ENCODE measurements at regions not wholly inside any gene's neighbourhood (a gene's known extent, or its start where the extent isn't known, plus 50 kb on each side); places are given as distances from the start of the nearest gene placed in this dataset.
A peak's percentile ranks its signal among the peaks of the same experiment; 100 is the strongest.

DNA sequence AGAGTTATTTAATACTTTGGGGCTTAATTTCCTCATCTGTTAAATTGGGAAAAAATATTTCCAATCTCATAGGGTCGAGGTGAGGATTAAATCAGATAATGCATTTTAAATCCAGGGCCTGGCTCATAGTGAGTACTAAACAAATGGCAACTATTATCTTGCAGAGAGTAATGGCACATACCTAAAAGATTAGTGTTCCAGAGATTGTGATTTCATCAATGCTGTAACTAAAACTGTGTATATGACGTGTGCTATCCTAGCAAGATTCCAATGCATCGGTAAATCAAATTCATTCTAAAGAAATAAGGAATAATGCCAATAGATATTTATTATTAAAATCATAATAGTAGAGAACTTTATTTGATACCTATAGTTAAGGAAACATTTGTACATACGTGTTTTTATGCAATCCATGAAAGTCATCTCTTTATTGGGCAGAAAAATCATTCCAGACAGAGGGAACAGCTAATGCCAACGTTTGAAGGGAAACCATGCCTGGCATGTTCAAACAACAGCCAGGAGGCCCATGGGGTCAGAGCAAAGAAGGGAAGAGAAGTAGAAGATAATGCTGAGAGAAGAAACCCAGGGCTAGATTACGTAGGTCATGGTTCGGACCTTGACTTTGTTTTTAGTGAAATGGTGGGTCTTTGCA, 174.8 kb upstream of the AGR3 start:
- TF ChIP-seq, protein P1, sequence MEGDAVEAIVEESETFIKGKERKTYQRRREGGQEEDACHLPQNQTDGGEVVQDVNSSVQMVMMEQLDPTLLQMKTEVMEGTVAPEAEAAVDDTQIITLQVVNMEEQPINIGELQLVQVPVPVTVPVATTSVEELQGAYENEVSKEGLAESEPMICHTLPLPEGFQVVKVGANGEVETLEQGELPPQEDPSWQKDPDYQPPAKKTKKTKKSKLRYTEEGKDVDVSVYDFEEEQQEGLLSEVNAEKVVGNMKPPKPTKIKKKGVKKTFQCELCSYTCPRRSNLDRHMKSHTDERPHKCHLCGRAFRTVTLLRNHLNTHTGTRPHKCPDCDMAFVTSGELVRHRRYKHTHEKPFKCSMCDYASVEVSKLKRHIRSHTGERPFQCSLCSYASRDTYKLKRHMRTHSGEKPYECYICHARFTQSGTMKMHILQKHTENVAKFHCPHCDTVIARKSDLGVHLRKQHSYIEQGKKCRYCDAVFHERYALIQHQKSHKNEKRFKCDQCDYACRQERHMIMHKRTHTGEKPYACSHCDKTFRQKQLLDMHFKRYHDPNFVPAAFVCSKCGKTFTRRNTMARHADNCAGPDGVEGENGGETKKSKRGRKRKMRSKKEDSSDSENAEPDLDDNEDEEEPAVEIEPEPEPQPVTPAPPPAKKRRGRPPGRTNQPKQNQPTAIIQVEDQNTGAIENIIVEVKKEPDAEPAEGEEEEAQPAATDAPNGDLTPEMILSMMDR (optimal IDR thresholded peaks at IDR 0.05 in 1 of 3, IDR thresholded peaks at IDR 0.05 in 1 of 3, conservative IDR thresholded peaks at IDR 0.05 in 1 of 3; ENCODE audit: extremely low read depth in 1 of 3, insufficient read depth in 2 of 3, low read length in 3 of 3), result no peak
- TF ChIP-seq EZH2 (IDR thresholded peaks at IDR 0.05; ENCODE audit: low read length), result no peak
- Histone ChIP-seq H3K36me3 (ENCODE audit: control insufficient read depth in 2 of 2, extremely low read depth in 1 of 2, insufficient read depth in 2 of 2, low read length in 2 of 2) (no peaks in the 10 kb centered on the region), H4K20me1 (ENCODE audit: control insufficient read depth, extremely low read depth, insufficient read depth, low read length) (no peaks in the 10 kb centered on the region), H3K9ac (ENCODE audit: control insufficient read depth, extremely low read depth, insufficient read depth, low read length) (no peak overlapping the region), H3K4me2 (ENCODE audit: control insufficient read depth, extremely low read depth, insufficient read depth, low read depth, low read length) (no peak overlapping the region), H3K9me1 (ENCODE audit: control insufficient read depth, extremely low read depth, insufficient read depth, low read length) (no peaks in the 10 kb centered on the region), H3K27ac (ENCODE audit: control insufficient read depth, insufficient read depth, low read length) (no peak overlapping the region), H3K27me3 (ENCODE audit: control insufficient read depth, extremely low read depth, insufficient read depth, low read length) (no peaks in the 10 kb centered on the region), H3K4me3 (ENCODE audit: control insufficient read depth in 2 of 3, extremely low read depth in 1 of 3, insufficient read depth in 2 of 3, low read depth in 1 of 3, low read length in 3 of 3) (no peak overlapping the region), H2AFZ (ENCODE audit: control insufficient read depth, low read length) (peak overlapping the region; percentile 14), H3K4me1 (ENCODE audit: control insufficient read depth, extremely low read depth, insufficient read depth, low read length) (peaks cover 30% of the 10 kb centered on the region), H3K79me2 (ENCODE audit: control insufficient read depth, insufficient read depth, low read length) (no peaks in the 10 kb centered on the region), H3K9me3 (ENCODE audit: control insufficient read depth, low read depth, low read length) (no peaks in the 10 kb centered on the region)
- FAIRE-seq (peak; percentile 9), DNase-seq (ENCODE audit: low read depth, low spot score) (no peak)
- dilution Hi-C loops (cut with MboI; ENCODE audit: extremely low pct_ligation_motif_present, low sequenced_read_pairs), result no loop called here

DNA sequence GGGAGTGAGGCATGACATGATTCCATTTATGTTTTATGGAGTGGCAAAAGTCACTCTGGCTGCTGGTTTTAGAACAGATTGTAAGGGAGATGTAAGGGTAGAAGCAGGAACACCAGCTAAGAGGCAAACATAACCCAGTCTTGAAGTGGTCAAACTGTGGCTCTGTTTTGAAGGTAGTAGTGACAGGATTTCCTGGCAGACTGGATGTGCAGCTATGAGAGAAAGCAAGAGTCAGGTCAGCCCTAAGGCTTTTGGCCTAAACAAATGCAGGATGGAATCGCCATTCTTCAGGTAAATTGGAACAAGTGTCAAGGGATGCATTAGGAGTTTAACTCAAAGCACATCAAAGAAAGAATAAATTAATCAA, 175.3 kb upstream of the AGR3 start:
- peaks cover 30% of the 10 kb centered on the region for H3K4me1 ChIP-seq (ENCODE audit: control insufficient read depth, extremely low read depth, insufficient read depth, low read length)
- H3K4me3 ChIP-seq (ENCODE audit: control insufficient read depth in 2 of 3, extremely low read depth in 1 of 3, insufficient read depth in 2 of 3, low read depth in 1 of 3, low read length in 3 of 3), result no peak overlapping the region
- no peaks in the 10 kb centered on the region for H3K27me3 ChIP-seq (ENCODE audit: control insufficient read depth, extremely low read depth, insufficient read depth, low read length)
- H3K27ac ChIP-seq (ENCODE audit: control insufficient read depth, insufficient read depth, low read length), result no peak overlapping the region
- no peaks in the 10 kb centered on the region for H3K9me3 ChIP-seq (ENCODE audit: control insufficient read depth, low read depth, low read length)
- H4K20me1 ChIP-seq (ENCODE audit: control insufficient read depth, extremely low read depth, insufficient read depth, low read length), result no peaks in the 10 kb centered on the region
- peak; percentile 83 for FAIRE-seq
- H3K9me1 ChIP-seq (ENCODE audit: control insufficient read depth, extremely low read depth, insufficient read depth, low read length), result no peaks in the 10 kb centered on the region
- H3K79me2 ChIP-seq (ENCODE audit: control insufficient read depth, insufficient read depth, low read length), result no peaks in the 10 kb centered on the region
- H3K4me2 ChIP-seq (ENCODE audit: control insufficient read depth, extremely low read depth, insufficient read depth, low read depth, low read length), result no peak overlapping the region
- dilution Hi-C loops (cut with MboI; ENCODE audit: extremely low pct_ligation_motif_present, low sequenced_read_pairs), result no loop called here
- no peaks in the 10 kb centered on the region for H3K36me3 ChIP-seq (ENCODE audit: control insufficient read depth in 2 of 2, extremely low read depth in 1 of 2, insufficient read depth in 2 of 2, low read length in 2 of 2)
- no peak overlapping the region for H3K9ac ChIP-seq (ENCODE audit: control insufficient read depth, extremely low read depth, insufficient read depth, low read length)
- TF ChIP-seq, protein P1 (optimal IDR thresholded peaks at IDR 0.05 in 1 of 3, IDR thresholded peaks at IDR 0.05 in 1 of 3, conservative IDR thresholded peaks at IDR 0.05 in 1 of 3; ENCODE audit: extremely low read depth in 1 of 3, insufficient read depth in 2 of 3, low read length in 3 of 3), result no peak
- TF ChIP-seq EZH2 (IDR thresholded peaks at IDR 0.05; ENCODE audit: low read length), result no peak
- H2AFZ ChIP-seq (ENCODE audit: control insufficient read depth, low read length), result peak overlapping the region; percentile 14
- no peak for DNase-seq (ENCODE audit: low read depth, low spot score)

Measured in keratinocyte (primary cell).